Skin epidermis (tissue), 12 donors: ENCODE measurements at regions not wholly inside any gene's neighbourhood (a gene's known extent, or its start where the extent isn't known, plus 50 kb on each side); places are given as distances from the start of the nearest gene placed in this dataset.
"Not testable (repeated sequence)": the region's sequence is repeated elsewhere in the genome, so short reads cannot be mapped to it uniquely, and the experiment has no call there.

Experiments used
- H3K27ac ChIP-seq, 21 experiments: fragments of 200-600 bp; sonication (generic) in 11 of 21; one replicate each; pipeline ENCODE4 v1.5.0; 2020; ENCODE audit warnings: mild to moderate bottlenecking in 3 of 21, inconsistent platforms in 2 of 21, moderate library complexity in 2 of 21
- H3K4me3 ChIP-seq, 7 experiments: fragments of 200-600 bp; sonication (generic) in 2 of 7; one replicate each; pipeline ENCODE4 v1.5.0; 2020; ENCODE audit warnings: inconsistent platforms in 2 of 7, mild to moderate bottlenecking in 2 of 7, moderate library complexity in 1 of 7

GRCh38 chr10:128578766-128579165 lies 452.5 kb upstream of the MKI67 start:
- Histone ChIP-seq H3K4me3 (no peak overlapping the region), H3K27ac (no peak overlapping the region)

GRCh38 chr10:128579280-128579865 lies 453.1 kb upstream of the MKI67 start:
- Histone ChIP-seq H3K27ac (no peak overlapping the region), H3K4me3 (no peak overlapping the region)

- no peak overlapping the region for H3K4me3 ChIP-seq
- H3K27ac ChIP-seq: no peak overlapping the region
These were observed 453.7 kb upstream of the MKI67 start for GRCh38 chr10:128579901-128580300.

GRCh38 chr10:128583125-128583524 lies 456.9 kb upstream of the MKI67 start:
- not testable (repeated sequence) for H3K27ac ChIP-seq, H3K4me3 ChIP-seq

- not testable (repeated sequence) for H3K4me3 ChIP-seq, H3K27ac ChIP-seq
These were observed 460.4 kb upstream of the MKI67 start for GRCh38 chr10:128586599-128586998.

- Histone ChIP-seq H3K27ac (no peak overlapping the region), H3K4me3 (no peak overlapping the region)
These were observed 461.5 kb upstream of the MKI67 start for GRCh38 chr10:128587689-128588088.

GRCh38 chr10:128588402-128588801 lies 462.2 kb upstream of the MKI67 start:
- no peak overlapping the region for H3K4me3 ChIP-seq
- H3K27ac ChIP-seq: no peak overlapping the region

GRCh38 chr10:128594688-128595087 lies 468.5 kb upstream of the MKI67 start:
- H3K27ac ChIP-seq: no peak overlapping the region
- no peak overlapping the region for H3K4me3 ChIP-seq

- no peak overlapping the region for H3K27ac ChIP-seq
- H3K4me3 ChIP-seq: no peak overlapping the region
These were observed 470.7 kb upstream of the MKI67 start for GRCh38 chr10:128596906-128597305.

- Histone ChIP-seq H3K27ac (no peak overlapping the region), H3K4me3 (no peak overlapping the region)
These were observed 472.8 kb upstream of the MKI67 start for GRCh38 chr10:128599030-128599429.

GRCh38 chr10:128599538-128599937 lies 473.3 kb upstream of the MKI67 start:
- H3K4me3 ChIP-seq: no peak overlapping the region
- no peak overlapping the region for H3K27ac ChIP-seq

- Histone ChIP-seq H3K4me3 (no peak overlapping the region), H3K27ac (no peak overlapping the region)
These were observed 476.0 kb upstream of the MKI67 start for GRCh38 chr10:128602183-128602582.

GRCh38 chr10:128604025-128604424 lies 477.8 kb upstream of the MKI67 start:
- H3K27ac ChIP-seq: no peak overlapping the region
- H3K4me3 ChIP-seq: no peak overlapping the region

- H3K4me3 ChIP-seq: no peak overlapping the region
- H3K27ac ChIP-seq: no peak overlapping the region
These were observed 479.0 kb upstream of the MKI67 start for GRCh38 chr10:128605180-128605579.

GRCh38 chr10:128606055-128606454 lies 479.8 kb upstream of the MKI67 start:
- H3K4me3 ChIP-seq: no peak overlapping the region
- no peak overlapping the region for H3K27ac ChIP-seq

- no peak overlapping the region for H3K4me3 ChIP-seq
These were observed 482.6 kb upstream of the MKI67 start for GRCh38 chr10:128608791-128609190.

GRCh38 chr10:128609460-128609859 lies 483.2 kb upstream of the MKI67 start:
- H3K27ac ChIP-seq: no peak overlapping the region

More at GRCh38 chr10:128608791-128609190, 482.6 kb upstream of the MKI67 start:
- no peak overlapping the region for H3K27ac ChIP-seq

GRCh38 chr10:128610113-128610512 lies 483.9 kb upstream of the MKI67 start:
- H3K27ac ChIP-seq: no peak overlapping the region
- H3K4me3 ChIP-seq: no peak overlapping the region

More at GRCh38 chr10:128609460-128609859, 483.2 kb upstream of the MKI67 start:
- H3K4me3 ChIP-seq: no peak overlapping the region

- H3K4me3 ChIP-seq: no peak overlapping the region
- H3K27ac ChIP-seq: no peak overlapping the region
These were observed 486.0 kb upstream of the MKI67 start for GRCh38 chr10:128612195-128612594.

GRCh38 chr10:128612631-128613030 lies 486.4 kb upstream of the MKI67 start:
- H3K4me3 ChIP-seq: no peak overlapping the region
- H3K27ac ChIP-seq: no peak overlapping the region

GRCh38 chr10:128614016-128614605 lies 487.9 kb upstream of the MKI67 start:
- no peak overlapping the region for H3K4me3 ChIP-seq
- no peak overlapping the region for H3K27ac ChIP-seq
